Hepatocyte (in vitro differentiated cells): ENCODE measurements at regions not wholly inside any gene's neighbourhood (a gene's known extent, or its start where the extent isn't known, plus 50 kb on each side); places are given as distances from the start of the nearest gene placed in this dataset.

Experiments used
- CTCF ChIP-seq: fragments of 200-600 bp; sonication (generic); IDR thresholded peaks from 2 replicates; pipeline ENCODE4 v1.5.1; 2016; ENCODE audit warnings: antibody characterized with exemption, mild to moderate bottlenecking; ENCODE audit not compliant: poor library complexity
- EZH2phosphoT487 ChIP-seq: fragments of 200-600 bp; sonication (generic); IDR thresholded peaks from one replicate; pipeline ENCODE4 v1.6.1; 2018; ENCODE audit warnings: antibody characterized with exemption, mild to moderate bottlenecking, low read depth, moderate library complexity; ENCODE audit not compliant: unreplicated experiment, severe bottlenecking

DNA sequence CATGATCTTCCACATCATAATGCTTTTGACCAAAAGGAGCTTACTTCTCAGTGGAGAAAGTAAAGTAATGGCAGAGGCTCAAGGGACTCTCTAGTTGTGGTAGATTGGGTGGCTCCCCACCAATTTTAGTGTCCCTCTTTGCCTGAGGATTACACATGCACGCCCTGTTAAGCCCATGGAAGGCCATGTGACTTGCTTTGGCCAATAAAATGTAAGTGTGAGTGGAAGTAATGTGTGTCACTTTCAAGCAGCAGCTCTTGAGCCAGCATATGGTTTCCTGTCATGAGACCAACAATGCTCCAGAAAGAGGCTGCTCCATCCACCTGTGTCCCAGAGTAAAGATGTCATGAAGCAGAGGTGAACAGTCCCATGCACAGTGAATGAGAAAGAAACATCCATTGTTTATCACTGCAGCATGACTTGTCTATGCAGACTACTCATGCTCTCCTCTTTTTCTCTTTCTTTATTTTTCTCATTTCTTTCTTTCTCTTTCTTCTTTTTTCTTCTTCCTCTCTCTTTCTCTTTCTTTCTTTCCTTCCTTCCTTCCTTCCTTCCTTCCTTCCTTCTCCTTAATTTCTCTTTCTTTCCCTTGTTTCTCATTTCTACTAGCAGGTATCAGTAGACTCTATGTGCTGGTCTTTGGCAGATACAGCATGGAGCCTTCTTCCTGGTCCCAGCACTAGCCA, 57.3 kb upstream of the EGFLAM start:
- TF ChIP-seq CTCF, result no peak
- no peak for TF ChIP-seq EZH2phosphoT487
